ENCODE measurements at regions not wholly inside any gene's neighbourhood (a gene's known extent, or its start where the extent isn't known, plus 50 kb on each side); places are given as distances from the start of the nearest gene placed in this dataset.

DNA sequence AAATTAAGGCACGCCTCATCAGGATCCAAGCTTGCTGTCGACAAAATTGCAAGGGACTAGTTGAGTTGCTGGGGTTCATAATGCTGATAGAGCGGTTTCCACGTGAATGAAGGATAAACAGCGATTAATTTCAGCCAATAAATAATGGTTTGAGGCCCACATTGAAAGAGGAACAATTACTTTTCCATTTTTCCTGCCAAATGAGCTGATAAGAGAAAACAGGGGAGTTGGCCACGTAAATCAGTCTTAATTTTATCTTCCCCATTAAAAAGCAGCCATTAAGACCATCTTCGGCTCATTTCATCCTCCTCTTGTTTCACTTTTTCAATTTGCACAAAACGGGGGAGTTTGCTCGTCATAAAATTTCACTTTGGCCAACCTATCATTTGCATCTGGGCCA lies 235.5 kb upstream of the RRP15 start:
- H3K4me1 ChIP-seq (ENCODE audit: insufficient read depth, low read length) = no peaks in the 10 kb centered on the region
- no peaks in the 10 kb centered on the region for H3K9me3 ChIP-seq (ENCODE audit: insufficient read depth, low read length, severe bottlenecking)
- no peak overlapping the region for H3K27ac ChIP-seq (ENCODE audit: low read length)
- TF ChIP-seq, protein P1, sequence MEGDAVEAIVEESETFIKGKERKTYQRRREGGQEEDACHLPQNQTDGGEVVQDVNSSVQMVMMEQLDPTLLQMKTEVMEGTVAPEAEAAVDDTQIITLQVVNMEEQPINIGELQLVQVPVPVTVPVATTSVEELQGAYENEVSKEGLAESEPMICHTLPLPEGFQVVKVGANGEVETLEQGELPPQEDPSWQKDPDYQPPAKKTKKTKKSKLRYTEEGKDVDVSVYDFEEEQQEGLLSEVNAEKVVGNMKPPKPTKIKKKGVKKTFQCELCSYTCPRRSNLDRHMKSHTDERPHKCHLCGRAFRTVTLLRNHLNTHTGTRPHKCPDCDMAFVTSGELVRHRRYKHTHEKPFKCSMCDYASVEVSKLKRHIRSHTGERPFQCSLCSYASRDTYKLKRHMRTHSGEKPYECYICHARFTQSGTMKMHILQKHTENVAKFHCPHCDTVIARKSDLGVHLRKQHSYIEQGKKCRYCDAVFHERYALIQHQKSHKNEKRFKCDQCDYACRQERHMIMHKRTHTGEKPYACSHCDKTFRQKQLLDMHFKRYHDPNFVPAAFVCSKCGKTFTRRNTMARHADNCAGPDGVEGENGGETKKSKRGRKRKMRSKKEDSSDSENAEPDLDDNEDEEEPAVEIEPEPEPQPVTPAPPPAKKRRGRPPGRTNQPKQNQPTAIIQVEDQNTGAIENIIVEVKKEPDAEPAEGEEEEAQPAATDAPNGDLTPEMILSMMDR (IDR thresholded peaks at IDR 0.05; ENCODE audit: borderline replicate concordance, extremely low read depth, low read length, poor library complexity, severe bottlenecking) = no peak
- TF ChIP-seq EZH2 (IDR thresholded peaks at IDR 0.05; ENCODE audit: borderline replicate concordance, low read depth, low read length, severe bottlenecking) = no peak
- no peak overlapping the region for H3K4me3 ChIP-seq (ENCODE audit: low read depth in 1 of 2, low read length in 2 of 2)
- H3K4me2 ChIP-seq (ENCODE audit: insufficient read depth, low read length) = no peak overlapping the region
- H3K27me3 ChIP-seq (ENCODE audit: insufficient read depth, low read length, poor library complexity) = no peaks in the 10 kb centered on the region
- DNase-seq (no peak), ATAC-seq (ENCODE audit: insufficient read depth, low read depth) (no peak)
- H3K9ac ChIP-seq (ENCODE audit: low read depth, low read length) = no peak overlapping the region
- H3K79me2 ChIP-seq (ENCODE audit: insufficient read depth, low read length) = no peaks in the 10 kb centered on the region
- no peaks in the 10 kb centered on the region for H4K20me1 ChIP-seq (ENCODE audit: insufficient read depth, low read length)
- H2AFZ ChIP-seq (ENCODE audit: low read depth, low read length) = no peak overlapping the region
- H3K36me3 ChIP-seq (ENCODE audit: insufficient read depth, low read length) = no peaks in the 10 kb centered on the region

DNA sequence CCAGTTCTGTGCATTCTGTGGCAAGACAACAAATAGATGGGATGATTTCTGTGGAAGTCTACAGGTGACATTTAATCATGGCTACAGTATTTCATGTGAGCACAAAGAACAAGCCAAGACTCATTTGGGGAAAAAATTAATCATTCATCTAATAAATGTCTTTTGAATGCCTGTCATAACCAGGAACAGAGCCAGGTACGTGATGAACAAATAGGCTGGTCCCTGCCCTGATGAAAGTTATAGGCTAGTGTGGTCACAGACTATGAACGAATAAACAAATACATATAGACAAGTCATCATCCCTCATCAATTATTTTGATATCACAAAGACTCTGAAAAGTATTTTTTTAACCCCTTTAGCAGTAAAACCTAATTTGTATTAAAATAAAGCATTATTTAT lies 226.4 kb upstream of the RRP15 start:
- Histone ChIP-seq H3K4me1 (ENCODE audit: insufficient read depth, low read length) (no peaks in the 10 kb centered on the region), H4K20me1 (ENCODE audit: insufficient read depth, low read length) (no peaks in the 10 kb centered on the region), H3K36me3 (ENCODE audit: insufficient read depth, low read length) (no peaks in the 10 kb centered on the region), H3K9ac (ENCODE audit: low read depth, low read length) (no peak overlapping the region), H3K79me2 (ENCODE audit: insufficient read depth, low read length) (no peaks in the 10 kb centered on the region), H3K9me3 (ENCODE audit: insufficient read depth, low read length, severe bottlenecking) (no peaks in the 10 kb centered on the region), H3K27ac (ENCODE audit: low read length) (no peak overlapping the region), H3K4me3 (ENCODE audit: low read depth in 1 of 2, low read length in 2 of 2) (no peak overlapping the region), H2AFZ (ENCODE audit: low read depth, low read length) (no peak overlapping the region), H3K27me3 (ENCODE audit: insufficient read depth, low read length, poor library complexity) (no peaks in the 10 kb centered on the region), H3K4me2 (ENCODE audit: insufficient read depth, low read length) (no peak overlapping the region)
- DNase-seq = no peak
- TF ChIP-seq, protein P1 (IDR thresholded peaks at IDR 0.05; ENCODE audit: borderline replicate concordance, extremely low read depth, low read length, poor library complexity, severe bottlenecking) = no peak
- TF ChIP-seq EZH2 (IDR thresholded peaks at IDR 0.05; ENCODE audit: borderline replicate concordance, low read depth, low read length, severe bottlenecking) = no peak
- ATAC-seq (ENCODE audit: insufficient read depth, low read depth) = no peak

DNA sequence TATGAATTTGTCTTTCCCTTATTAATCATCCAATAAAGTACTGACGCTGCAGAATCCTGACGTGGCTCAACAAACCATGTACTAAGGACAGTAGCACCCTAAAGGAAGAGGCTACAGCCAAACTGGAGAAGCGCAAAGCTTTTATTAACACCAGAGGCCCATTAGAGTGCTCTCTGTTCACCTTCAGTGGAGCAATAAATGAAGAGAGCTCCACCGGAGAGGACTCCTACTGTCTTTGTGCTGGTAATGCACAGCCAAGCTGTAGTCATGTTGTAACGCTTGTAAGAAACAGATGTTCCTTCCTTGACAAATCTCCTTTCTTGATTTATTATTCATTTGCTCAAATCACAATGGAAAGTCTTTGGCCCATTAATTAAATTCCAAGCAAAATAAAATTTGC lies 220.7 kb upstream of the RRP15 start:
- Histone ChIP-seq H3K4me1 (ENCODE audit: insufficient read depth, low read length) (no peaks in the 10 kb centered on the region), H3K9me3 (ENCODE audit: insufficient read depth, low read length, severe bottlenecking) (no peaks in the 10 kb centered on the region), H3K4me3 (ENCODE audit: low read depth in 1 of 2, low read length in 2 of 2) (no peak overlapping the region), H3K79me2 (ENCODE audit: insufficient read depth, low read length) (no peaks in the 10 kb centered on the region), H3K36me3 (ENCODE audit: insufficient read depth, low read length) (no peaks in the 10 kb centered on the region), H4K20me1 (ENCODE audit: insufficient read depth, low read length) (no peaks in the 10 kb centered on the region), H3K27me3 (ENCODE audit: insufficient read depth, low read length, poor library complexity) (no peaks in the 10 kb centered on the region), H3K27ac (ENCODE audit: low read length) (no peak overlapping the region), H3K4me2 (ENCODE audit: insufficient read depth, low read length) (no peak overlapping the region), H2AFZ (ENCODE audit: low read depth, low read length) (no peak overlapping the region), H3K9ac (ENCODE audit: low read depth, low read length) (no peak overlapping the region)
- DNase-seq = no peak
- ATAC-seq (ENCODE audit: insufficient read depth, low read depth) = no peak
- TF ChIP-seq, protein P1 (IDR thresholded peaks at IDR 0.05; ENCODE audit: borderline replicate concordance, extremely low read depth, low read length, poor library complexity, severe bottlenecking) = no peak
- no peak for TF ChIP-seq EZH2 (IDR thresholded peaks at IDR 0.05; ENCODE audit: borderline replicate concordance, low read depth, low read length, severe bottlenecking)

DNA sequence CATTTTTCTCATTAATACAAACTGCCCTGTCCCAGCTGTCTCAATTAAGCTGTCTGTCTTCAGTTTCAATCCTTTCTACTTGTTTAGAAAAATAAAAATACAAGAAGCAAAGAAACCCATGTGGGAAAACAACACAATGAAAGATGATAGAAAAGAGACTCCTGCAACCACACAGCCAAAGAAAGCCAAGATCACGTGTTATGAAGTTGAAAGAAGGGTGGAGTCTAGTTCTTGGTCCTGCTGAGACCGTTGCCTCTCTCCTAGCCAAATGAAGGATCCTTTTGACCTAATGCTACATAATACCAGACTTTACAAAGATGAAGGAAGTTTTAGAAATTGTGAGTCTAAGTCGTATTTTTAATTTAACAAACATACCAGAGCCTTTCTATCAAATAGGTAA lies 218.8 kb upstream of the RRP15 start:
- H3K27me3 ChIP-seq (ENCODE audit: insufficient read depth, low read length, poor library complexity) = no peaks in the 10 kb centered on the region
- no peaks in the 10 kb centered on the region for H3K9me3 ChIP-seq (ENCODE audit: insufficient read depth, low read length, severe bottlenecking)
- DNase-seq (no peak), ATAC-seq (ENCODE audit: insufficient read depth, low read depth) (no peak)
- no peak overlapping the region for H3K9ac ChIP-seq (ENCODE audit: low read depth, low read length)
- no peak overlapping the region for H3K27ac ChIP-seq (ENCODE audit: low read length)
- H3K36me3 ChIP-seq (ENCODE audit: insufficient read depth, low read length) = no peaks in the 10 kb centered on the region
- no peaks in the 10 kb centered on the region for H3K4me1 ChIP-seq (ENCODE audit: insufficient read depth, low read length)
- no peak overlapping the region for H2AFZ ChIP-seq (ENCODE audit: low read depth, low read length)
- no peak overlapping the region for H3K4me3 ChIP-seq (ENCODE audit: low read depth in 1 of 2, low read length in 2 of 2)
- no peaks in the 10 kb centered on the region for H3K79me2 ChIP-seq (ENCODE audit: insufficient read depth, low read length)
- TF ChIP-seq, protein P1 (IDR thresholded peaks at IDR 0.05; ENCODE audit: borderline replicate concordance, extremely low read depth, low read length, poor library complexity, severe bottlenecking) = no peak
- no peak for TF ChIP-seq EZH2 (IDR thresholded peaks at IDR 0.05; ENCODE audit: borderline replicate concordance, low read depth, low read length, severe bottlenecking)
- no peak overlapping the region for H3K4me2 ChIP-seq (ENCODE audit: insufficient read depth, low read length)
- no peaks in the 10 kb centered on the region for H4K20me1 ChIP-seq (ENCODE audit: insufficient read depth, low read length)

Data from DND-41 (cell line).